HG03175 (cell line): ENCODE measurements at regions not wholly inside any gene's neighbourhood (a gene's known extent, or its start where the extent isn't known, plus 50 kb on each side); places are given as distances from the start of the nearest gene placed in this dataset.
A peak's percentile ranks its signal among the peaks of the same experiment; 100 is the strongest.
"Not testable (repeated sequence)": the region's sequence is repeated elsewhere in the genome, so short reads cannot be mapped to it uniquely, and the experiment has no call there.

Source experiments
- ATAC-seq: cut with Tn5 transposase; IDR thresholded peaks from one replicate; pipeline ENCODE4 v1.9.1; 2021; ENCODE audit warnings: mild to moderate bottlenecking, moderate library complexity; ENCODE audit not compliant: unreplicated experiment

DNA sequence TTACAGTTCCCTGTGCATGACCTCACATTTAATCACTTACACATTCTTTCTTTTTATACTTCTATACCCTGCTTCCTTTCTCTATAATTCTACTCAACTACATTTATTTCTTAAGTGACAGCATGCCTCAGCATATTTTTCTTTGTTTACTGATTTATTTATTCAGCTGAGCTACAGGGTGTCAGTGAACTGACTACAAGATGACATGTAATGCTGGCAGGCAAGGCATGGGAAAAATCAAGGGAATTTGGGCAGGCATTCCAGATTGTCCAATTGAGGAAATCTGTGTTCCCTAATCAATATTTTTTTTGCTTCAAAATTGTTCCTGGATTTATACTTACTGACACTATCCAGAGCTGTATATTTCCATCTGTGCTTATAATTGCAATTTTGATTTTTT lies 875.5 kb downstream of the C4orf33 start:
- ATAC-seq, result no peak

DNA sequence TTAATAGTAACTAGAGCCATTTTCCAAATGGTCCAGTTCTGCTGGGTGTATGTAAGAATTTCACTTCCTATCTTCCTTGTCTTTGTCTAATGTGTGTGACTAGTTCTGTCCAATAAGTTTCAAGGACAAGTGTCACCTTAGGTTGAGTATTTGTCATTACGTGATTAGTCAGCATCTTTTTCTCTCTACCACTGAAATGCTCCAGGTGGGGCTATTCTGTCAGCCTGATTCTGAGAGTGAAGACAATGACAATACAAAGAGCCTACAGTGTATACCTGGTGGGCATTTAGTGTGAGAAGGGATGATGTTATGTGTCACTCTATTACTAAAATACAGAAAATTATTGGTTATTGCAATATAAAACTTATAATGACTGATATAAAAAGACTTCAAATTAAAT lies 876.3 kb downstream of the C4orf33 start:
- ATAC-seq, result no peak

DNA sequence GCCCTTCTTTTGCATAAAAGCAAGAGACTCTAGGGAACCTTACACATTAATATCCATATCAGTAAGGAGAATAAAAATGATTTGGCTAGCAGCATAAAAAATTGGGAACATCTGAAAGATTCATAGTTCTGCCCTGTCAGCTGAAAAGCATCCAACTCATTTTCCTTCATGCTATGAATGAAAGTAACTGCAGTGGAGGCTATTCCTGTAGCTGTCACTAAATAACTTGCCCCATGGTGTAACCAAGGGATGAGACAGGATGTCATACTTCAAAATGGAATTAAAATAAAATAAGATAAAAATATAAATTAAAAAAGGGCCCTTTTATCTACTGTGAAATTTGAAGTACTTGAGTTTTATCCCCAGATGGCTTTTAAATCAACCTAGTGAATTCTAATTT lies 878.8 kb downstream of the C4orf33 start:
- ATAC-seq, result no peak

DNA sequence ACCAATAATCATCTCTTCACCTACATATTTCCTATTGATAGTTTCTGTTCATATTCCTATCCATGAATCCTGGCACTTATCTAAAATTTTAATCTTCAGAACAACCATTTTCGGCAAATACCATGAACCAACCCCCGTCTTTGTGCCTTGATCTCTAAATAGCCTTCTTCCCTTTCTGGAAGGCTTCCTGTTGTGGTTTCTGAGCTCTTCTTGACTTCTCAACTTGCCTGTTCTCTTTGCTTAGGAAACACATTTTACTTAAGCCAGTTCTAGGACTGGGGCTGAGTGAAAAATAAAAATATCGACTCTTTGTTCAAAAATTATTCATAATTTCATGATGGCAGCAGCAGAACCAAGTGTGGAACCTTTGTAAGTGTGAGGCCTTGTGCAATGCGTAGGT lies 882.4 kb downstream of the C4orf33 start:
- ATAC-seq, result no peak

DNA sequence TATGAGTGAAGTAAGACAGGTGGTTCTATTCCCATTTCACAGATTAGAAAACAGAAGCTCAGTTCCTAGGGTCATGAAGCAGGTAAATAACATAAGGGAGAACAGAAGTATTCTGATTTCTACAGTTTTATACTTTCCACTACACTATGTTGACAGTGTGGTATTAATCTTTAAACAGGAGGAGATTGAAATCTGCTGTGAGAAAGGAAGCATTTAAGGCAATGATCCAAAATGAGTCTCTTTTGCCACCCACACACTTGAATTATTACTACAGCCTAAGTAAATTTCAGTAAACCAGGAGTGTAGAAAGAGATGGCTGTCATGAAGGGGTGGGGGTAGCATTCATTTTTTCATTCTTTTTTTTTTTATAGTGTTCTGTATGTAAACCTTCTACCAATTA lies 893.0 kb downstream of the C4orf33 start:
- no peak for ATAC-seq

DNA sequence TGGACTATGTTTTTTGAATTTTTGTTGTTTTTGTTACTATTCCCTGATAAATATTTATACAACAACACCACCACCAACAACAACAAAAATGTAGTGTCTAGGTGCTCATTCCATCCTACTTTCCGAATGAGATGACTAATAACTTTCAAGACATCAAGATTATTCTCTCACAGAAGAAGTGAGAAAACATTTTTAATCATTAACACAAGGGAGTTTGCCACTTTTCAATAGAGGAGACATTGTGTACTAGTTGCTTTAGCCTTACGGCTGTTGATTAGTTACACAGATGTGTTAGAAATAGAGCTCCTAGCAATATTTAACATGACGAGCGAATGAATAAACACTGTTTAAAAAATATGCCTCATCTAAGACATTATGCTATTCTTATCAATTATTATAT lies 898.8 kb downstream of the C4orf33 start:
- peak; percentile 88 for ATAC-seq

DNA sequence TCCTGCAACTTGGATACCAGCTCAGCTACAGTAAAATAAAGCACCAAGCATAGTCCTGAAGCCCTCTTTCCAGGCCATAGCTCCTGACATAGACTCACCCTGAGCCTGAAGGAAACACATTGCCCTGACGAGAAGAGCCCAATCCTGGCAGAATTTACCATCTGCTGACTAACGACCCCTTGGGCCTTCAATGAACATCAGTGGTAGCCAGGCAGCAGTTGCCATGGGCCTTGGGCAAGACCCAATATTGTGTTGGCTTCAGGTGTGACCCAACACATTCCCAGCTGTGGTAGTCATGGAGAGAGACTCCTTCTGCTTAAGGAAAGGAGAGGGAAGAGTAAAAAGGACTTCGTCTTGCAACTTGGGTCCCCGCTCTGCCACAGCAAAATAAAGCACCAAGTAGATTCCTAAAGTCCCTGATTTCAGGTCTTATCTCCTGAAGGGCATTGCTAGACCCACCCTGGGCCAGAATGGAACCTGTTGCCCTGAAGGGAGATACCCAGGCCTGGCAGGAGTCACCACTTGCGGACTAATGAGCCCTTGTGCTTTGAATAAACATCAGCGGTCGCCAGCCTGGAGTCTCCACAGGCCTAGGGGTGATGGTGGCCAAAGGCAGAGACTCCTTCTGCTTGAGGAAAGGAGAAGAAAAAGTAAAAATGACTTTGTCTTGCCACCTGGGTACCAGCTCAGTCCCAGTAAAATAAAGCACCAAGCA lies 902.6 kb downstream of the C4orf33 start:
- no peak for ATAC-seq

DNA sequence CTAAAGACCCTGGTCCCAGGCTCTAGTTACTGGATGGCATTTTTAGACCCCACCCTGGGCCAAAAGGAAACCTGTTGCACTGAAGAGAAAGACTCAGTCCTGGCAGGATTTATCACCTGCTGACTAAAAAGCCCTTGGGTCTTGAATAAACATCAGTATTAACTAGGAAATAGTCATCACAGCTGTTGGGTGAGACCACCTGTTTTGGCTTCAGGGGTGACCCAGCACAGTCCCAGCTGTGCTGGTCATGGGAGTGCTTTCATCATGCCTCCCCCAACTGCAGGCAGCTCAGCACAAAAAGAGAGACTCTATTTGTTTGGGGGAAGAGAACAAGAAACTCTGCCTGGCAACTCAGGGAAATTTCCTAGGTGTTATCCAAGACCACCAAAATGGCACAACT lies 903.2 kb downstream of the C4orf33 start:
- no peak for ATAC-seq

DNA sequence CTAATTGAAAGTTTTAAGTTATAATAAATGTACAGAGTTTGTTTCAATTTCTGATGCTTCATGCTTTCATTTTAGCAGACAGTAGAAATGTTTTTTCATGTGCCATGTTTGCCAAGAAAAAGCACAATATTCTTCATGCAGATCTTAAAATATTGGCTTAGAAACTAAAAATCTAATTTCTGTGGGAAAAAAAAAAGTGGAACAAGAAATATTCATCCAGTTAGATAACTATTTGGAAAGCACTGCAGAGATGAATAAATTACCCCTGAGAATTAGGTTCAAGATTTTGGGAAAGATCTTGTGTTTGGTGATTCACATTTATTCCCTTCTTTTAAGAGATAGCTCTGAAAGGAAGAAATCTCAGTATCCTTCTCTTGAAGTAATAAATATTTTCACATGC lies 912.5 kb downstream of the C4orf33 start:
- ATAC-seq, result no peak

DNA sequence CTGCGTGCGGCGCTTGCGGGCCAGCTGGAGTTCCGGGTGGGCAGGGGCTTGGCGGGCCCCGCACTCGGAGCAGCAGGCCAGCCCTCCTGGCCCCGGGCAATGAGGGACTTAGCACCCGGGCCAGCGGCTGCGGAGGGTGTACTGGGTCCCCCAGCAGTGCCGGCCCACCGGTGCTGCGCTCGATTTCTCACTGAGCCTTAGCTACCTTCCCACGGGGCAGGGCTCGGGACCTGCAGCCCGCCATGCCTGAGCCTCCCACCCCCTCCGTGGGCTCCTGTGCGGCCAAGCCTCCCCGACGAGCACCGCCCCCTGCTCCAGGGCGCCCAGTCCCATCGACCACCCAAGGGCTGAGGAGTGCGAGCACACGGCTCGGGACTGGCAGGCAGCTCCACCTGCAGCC lies 916.9 kb downstream of the C4orf33 start:
- ATAC-seq, result not testable (repeated sequence)

DNA sequence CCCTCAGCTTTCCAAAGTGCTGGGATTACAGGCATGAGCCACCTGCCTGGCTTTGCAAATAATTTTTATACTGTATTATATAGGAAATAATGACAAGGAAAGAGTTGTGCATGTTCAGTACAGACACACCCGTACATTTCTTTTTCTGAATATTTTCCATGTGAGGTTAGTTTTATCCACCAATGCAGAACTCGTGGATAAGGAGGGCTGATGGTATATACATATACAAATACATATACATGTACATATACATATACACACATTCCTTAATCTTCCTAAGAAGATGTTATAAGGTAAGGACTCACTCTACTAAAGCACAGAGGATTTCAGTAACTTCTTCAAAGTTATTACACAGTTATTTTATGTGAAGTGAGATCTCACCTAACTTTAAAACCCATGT lies 925.8 kb downstream of the C4orf33 start:
- no peak for ATAC-seq

DNA sequence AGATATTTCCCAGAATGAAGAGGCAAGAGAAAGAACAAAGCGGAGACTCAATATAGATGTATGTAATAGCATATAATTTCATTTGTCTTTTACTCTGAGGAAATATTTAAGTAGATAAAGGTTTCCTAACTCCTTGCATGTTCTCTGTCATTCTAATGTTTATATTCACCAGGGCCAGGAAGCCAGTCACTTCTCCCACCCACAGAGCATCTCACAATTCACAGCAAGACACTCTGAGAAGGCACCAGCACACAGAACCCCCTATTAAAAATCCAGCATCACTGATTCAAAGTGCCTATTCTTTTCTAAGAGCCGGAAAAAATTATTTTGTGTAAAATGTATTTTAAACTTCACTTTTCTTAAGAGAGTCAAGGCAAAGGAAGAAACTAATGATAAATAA lies 927.1 kb downstream of the C4orf33 start:
- ATAC-seq, result no peak

DNA sequence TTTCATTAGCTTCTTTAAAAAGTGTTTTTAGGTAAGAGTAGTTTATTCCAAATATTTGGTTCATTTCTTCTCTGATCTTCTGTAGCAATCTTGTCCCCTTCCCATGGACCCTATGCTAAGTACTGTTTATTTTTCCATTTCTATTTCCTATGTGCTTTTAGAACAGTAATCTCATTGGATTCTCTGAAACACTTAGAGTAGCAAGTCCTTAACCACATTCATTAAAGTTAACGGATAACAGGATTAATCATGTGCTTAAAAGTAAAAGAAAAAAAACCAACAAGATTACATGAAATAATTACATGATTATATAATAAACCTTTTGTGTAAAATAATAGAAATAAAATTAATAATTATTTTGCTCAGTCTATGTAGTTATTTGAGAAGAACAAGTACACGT lies 929.7 kb downstream of the C4orf33 start:
- no peak for ATAC-seq

DNA sequence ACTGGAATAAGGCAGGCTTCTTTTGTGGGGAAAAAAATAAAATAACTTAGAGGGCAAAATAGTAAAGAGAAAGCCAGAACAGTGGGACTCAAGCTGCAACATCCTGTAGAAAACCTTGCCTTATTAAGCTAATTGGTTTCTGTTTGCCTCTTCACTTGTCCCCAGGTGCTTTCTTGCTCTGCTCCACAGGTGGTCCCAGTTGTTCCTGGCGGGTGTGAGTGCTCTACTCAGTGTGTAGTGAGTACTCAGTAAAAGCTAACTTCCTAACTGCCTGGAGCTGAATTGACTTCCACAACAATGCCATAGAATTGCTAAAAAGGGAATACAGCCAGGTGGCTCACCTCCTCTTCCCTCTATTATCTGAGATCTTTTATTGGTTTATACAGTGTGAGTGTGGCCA lies 930.2 kb downstream of the C4orf33 start:
- no peak for ATAC-seq

DNA sequence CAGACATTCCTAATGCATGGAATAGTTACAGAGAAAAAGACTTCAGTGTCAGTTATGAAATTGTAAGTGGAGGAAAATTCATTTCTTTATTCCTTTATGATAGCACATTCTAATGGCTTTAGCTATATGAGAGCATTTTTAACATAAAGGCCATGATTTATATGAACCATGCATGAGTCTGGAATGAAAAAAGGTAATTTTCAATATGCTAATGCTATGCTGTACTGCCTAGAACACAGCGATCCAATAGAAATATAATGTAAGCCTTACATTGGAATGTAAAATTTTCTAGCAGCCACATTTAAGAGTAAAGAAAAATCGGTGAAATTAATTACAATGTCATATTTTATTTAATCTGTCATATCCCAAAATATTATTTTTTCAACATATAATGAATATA lies 932.0 kb downstream of the C4orf33 start:
- no peak for ATAC-seq

DNA sequence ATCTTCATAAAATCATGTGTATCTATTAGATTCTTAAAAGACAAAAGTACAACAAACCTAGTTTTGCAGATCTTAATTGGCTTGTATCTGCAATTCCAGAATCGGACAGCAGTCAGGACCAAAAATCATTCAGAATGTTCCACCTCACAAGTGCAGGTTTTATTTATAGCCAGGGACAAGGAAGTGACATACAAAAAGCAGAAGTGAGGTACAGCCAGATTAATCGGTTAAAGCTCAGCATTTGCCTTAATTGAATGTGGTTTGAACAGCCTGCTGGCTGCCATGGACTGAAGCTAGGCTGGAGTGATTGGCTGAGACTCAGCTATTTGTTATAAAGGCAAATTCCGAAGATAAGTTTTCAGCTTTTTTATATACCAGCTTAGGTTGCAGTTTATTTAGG lies 932.6 kb downstream of the C4orf33 start:
- ATAC-seq, result peak; percentile 98

DNA sequence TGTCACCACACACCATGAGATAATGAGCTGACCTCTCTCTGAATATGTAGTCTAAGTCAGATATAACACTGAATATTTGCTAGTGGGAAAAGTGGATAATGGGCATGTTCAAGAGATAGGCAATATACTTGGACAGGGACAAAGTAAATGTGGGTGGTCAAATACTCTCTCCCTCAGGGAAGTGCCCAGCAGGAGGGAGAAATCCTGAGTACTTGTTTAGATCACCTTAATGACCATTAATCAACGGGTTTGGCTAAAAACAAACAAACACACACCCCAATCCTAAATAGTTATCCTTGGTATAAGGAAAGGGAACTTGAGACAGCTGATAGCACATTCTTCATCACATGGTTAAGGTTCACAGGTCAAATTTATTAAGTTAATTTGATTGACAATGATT lies 933.5 kb downstream of the C4orf33 start:
- ATAC-seq, result no peak

DNA sequence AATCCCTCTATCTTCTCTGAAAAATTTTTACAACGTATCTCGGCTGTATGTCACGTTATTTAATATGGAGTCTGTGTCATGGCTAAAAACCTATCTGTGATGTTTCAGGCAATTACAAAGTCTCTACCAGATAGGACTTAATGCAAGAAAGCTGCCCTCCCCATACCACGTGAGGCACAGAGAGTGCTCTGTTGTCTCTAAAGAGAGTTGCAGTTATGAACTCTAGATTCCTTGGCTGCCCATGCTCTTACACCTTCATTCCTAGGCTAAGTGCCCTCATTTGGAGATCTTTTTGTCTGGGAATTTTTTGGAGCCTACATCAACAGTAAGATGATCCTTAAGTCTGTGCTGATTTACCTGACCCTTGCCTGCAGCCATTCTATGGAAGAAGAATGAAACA lies 935.9 kb downstream of the C4orf33 start:
- no peak for ATAC-seq

DNA sequence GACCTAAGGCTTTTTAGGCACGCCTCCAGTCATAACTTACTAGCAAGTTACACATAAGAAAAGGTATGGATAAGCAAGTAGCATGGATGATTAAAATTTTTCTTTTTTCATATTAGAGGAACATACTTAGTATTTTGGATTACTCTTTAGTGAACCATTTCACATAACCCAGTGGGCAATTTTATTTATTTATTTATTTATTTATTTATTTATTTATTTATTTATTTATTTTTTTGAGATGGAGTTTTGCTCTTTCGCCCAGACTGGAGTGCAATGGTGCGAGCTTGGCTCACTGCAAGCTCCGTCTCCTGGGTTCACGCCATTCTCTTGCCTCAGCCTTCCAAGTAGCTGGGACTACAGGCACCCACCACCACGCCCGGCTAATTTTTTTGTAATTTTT lies 937.7 kb downstream of the C4orf33 start:
- ATAC-seq, result not testable (repeated sequence)

DNA sequence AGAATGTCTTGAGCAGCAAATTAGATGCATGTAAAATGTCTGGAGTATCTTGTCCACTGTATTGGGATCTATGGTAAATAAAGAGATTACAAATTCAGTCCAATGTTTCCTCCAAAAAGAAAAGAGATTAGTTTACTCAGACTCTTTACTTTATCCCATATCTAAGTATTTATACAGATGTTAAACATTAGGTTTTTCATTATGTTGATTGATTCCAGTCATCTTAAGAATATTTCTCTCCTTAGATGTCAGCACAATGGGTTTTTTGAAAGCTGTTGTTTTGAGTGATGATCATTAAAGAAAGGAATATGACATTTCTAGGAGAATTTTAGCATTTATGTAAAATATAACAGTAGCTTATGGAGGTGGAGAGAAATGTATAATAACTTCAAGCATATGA lies 938.9 kb downstream of the C4orf33 start:
- no peak for ATAC-seq

DNA sequence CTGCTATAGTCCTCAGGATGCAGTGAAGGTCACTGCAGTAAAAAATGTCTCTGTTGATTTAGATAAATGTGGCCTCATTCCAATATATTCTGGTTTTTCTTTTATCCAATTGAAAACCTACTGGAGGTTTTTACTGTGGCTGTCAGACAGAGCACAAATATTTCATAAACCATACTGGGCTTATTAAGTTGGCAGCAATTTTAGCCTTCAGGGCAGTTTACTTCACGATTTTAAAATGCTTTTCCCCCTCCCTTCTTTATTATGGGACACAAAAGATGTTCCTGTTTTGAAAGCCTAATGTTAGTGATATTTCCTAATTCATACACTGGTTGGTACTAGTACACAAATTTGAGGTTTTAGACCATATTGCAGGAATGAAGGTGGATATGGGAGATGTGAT lies 939.4 kb downstream of the C4orf33 start:
- ATAC-seq, result no peak

DNA sequence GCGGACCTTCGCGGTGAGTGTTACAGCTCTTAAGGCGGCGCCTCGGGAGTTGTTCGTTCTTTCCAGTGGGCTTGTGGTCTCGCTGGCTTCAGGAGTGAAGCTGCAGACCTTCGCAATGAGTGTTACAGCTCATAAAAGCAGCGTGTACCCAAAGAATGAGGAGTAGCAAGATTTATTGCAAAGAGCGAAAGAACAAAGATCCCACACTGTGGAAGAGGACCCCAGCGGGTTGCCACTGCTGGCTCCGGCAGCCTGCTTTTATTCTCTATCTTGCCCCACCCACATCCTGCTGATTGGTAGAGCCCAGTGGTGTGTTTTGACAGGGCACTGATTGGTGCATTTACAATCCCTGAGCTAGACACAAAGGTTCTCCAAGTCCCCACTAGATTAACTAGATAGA lies 941.9 kb downstream of the C4orf33 start:
- ATAC-seq, result not testable (repeated sequence)

DNA sequence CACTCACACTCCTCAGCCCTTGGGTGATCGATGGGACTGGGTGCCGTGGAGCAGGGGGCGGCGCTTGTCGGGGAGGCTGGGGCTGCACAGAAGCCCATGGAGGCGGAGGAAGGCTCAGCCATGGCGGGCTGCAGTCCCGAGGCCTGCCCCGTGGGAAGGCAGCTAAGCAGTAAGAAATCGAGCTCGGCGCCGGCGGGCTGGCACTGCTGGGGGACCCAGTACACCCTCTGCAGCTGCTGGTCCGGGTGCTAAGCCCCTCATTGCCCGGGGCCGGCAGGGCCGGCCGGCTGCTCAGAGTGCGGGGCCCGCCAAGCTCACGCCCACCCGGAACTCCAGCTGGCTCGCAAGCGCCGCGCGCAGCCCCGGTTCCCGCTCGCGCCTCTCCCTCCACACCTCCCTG lies 942.6 kb downstream of the C4orf33 start:
- not testable (repeated sequence) for ATAC-seq
